ENCODE measurements at regions not wholly inside any gene's neighbourhood (a gene's known extent, or its start where the extent isn't known, plus 50 kb on each side); places are given as distances from the start of the nearest gene placed in this dataset.

DNA sequence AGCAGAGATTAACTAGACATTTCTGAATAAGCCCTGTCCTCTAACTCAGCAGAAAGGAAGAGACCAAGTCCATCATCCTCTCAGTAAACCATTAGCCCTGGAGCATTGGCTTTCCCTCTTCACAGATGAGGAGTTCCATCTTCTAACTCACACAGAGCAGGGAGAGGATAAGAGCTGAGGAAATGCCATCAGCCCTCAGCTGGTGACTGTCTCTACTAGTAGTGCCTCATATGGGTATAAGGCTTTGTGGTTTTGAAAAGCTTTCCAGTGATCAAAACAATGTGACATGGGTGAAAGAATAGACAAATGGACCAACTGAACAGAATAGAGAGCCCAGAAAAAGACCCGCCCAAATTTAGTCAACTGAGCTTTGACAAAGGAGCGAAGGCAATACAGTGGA, 197.2 kb upstream of the NUDT4 start:
- no peaks in the 10 kb centered on the region for H3K79me2 ChIP-seq (ENCODE audit: insufficient read depth)
- ChIA-PET POLR2A (no interaction called here), CTCF (no interaction called here)
- 97% methylated on average over 2 of the region's 2 CpGs for WGBS (ENCODE audit: low lambda C conversion rate)
- H3K4me2 ChIP-seq: no peak overlapping the region
- TF ChIP-seq TAF1 (IDR thresholded peaks at IDR 0.05; ENCODE audit: borderline replicate concordance, low read depth, low read length) (no peak), GATA2 (CRISPR knock-in tag; IDR thresholded peaks at IDR 0.05) (no peak), JUND (IDR thresholded peaks at IDR 0.05) (no peak), TEAD4 (IDR thresholded peaks at IDR 0.05; ENCODE audit: borderline replicate concordance, insufficient read depth) (no peak), MEF2A (IDR thresholded peaks at IDR 0.05; ENCODE audit: borderline replicate concordance, low read depth) (no peak), FOXJ3 (CRISPR knock-in tag; IDR thresholded peaks at IDR 0.05) (no peak), NFIC (IDR thresholded peaks at IDR 0.05; ENCODE audit: borderline replicate concordance) (no peak), CHD2 (IDR thresholded peaks at IDR 0.05; ENCODE audit: low read length, partially characterized antibody) (no peak), RXRA (IDR thresholded peaks at IDR 0.05; ENCODE audit: borderline replicate concordance, low read depth) (no peak), MXI1 (IDR thresholded peaks at IDR 0.05; ENCODE audit: low read depth, low read length) (no peak)
- TF ChIP-seq, protein P1, sequence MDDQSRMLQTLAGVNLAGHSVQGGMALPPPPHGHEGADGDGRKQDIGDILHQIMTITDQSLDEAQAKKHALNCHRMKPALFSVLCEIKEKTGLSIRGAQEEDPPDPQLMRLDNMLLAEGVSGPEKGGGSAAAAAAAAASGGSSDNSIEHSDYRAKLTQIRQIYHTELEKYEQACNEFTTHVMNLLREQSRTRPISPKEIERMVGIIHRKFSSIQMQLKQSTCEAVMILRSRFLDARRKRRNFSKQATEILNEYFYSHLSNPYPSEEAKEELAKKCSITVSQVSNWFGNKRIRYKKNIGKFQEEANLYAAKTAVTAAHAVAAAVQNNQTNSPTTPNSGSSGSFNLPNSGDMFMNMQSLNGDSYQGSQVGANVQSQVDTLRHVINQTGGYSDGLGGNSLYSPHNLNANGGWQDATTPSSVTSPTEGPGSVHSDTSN (IDR thresholded peaks at IDR 0.05): no peak
- TF ChIP-seq, protein P2, sequence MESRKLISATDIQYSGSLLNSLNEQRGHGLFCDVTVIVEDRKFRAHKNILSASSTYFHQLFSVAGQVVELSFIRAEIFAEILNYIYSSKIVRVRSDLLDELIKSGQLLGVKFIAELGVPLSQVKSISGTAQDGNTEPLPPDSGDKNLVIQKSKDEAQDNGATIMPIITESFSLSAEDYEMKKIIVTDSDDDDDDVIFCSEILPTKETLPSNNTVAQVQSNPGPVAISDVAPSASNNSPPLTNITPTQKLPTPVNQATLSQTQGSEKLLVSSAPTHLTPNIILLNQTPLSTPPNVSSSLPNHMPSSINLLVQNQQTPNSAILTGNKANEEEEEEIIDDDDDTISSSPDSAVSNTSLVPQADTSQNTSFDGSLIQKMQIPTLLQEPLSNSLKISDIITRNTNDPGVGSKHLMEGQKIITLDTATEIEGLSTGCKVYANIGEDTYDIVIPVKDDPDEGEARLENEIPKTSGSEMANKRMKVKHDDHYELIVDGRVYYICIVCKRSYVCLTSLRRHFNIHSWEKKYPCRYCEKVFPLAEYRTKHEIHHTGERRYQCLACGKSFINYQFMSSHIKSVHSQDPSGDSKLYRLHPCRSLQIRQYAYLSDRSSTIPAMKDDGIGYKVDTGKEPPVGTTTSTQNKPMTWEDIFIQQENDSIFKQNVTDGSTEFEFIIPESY (IDR thresholded peaks at IDR 0.05; ENCODE audit: borderline replicate concordance, low read depth): no peak
- TF ChIP-seq, protein P3, sequence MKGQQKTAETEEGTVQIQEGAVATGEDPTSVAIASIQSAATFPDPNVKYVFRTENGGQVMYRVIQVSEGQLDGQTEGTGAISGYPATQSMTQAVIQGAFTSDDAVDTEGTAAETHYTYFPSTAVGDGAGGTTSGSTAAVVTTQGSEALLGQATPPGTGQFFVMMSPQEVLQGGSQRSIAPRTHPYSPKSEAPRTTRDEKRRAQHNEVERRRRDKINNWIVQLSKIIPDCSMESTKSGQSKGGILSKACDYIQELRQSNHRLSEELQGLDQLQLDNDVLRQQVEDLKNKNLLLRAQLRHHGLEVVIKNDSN (IDR thresholded peaks at IDR 0.05; ENCODE audit: borderline replicate concordance, low read depth): no peak
- DNase-seq: no peak
- H3F3A ChIP-seq (replicated peaks; ENCODE audit: insufficient read depth): peaks cover 16% of the 10 kb centered on the region
- H4K20me1 ChIP-seq (ENCODE audit: insufficient read depth): no peaks in the 10 kb centered on the region
- H3K36me3 ChIP-seq (replicated peaks in 1 of 2; ENCODE audit: control insufficient read depth in 1 of 2, insufficient read depth in 2 of 2, low read length in 1 of 2): no peaks in the 10 kb centered on the region
- H3K4me1 ChIP-seq (ENCODE audit: control insufficient read depth in 1 of 2, insufficient read depth in 2 of 2, low read depth in 1 of 2, low read length in 1 of 2): peaks cover 7 to 27% of the 10 kb centered on the region in 2 experiments
- no peaks in the 10 kb centered on the region for H3K9me3 ChIP-seq
- no peak overlapping the region; a peak in 1 of 4 replicates for H3K27ac ChIP-seq (ENCODE audit: low read depth in 2 of 2, low read length in 1 of 2)
- no peak overlapping the region for H3K9ac ChIP-seq
- H3K27me3 ChIP-seq (ENCODE audit: insufficient read depth): no peaks in the 10 kb centered on the region
- no peak overlapping the region for H3K4me3 ChIP-seq (ENCODE audit: low read depth in 2 of 2, low read length in 1 of 2)
- no peak overlapping the region for H2AFZ ChIP-seq (ENCODE audit: low read depth)
- no peaks in the 10 kb centered on the region for H3K9me2 ChIP-seq

DNA sequence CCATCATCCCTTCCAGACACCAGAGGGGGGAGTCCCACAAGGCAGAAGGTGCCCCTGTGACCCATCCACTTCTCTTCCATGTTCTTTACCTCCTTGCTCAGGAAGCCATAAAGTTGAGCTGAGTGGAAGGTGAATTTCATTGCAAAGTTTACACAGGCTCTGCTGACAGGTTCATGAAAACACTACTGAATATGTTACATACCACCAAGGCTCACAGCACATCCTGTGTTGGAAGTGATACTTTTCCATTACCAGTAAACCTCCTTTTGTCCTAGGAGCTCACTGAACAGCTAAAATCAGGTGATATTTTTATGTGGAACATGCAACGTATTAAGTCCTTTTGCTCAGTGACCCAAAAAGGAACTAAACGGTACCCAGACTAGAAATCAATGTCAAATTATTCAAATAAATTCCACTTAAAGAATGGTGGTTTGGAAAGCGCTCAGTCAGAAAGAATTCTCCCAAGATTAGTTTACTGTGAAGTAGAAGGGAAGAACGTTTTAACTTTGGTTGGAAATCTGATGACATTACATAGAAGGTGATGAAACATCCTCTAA, 196.2 kb upstream of the NUDT4 start:
- 72% methylated on average over 4 of the region's 4 CpGs for WGBS (ENCODE audit: low lambda C conversion rate)
- Histone ChIP-seq H3K9ac (no peak overlapping the region), H3K9me3 (no peaks in the 10 kb centered on the region), H2AFZ (ENCODE audit: low read depth) (no peak overlapping the region), H3K4me2 (no peak overlapping the region), H3K4me3 (ENCODE audit: low read depth in 2 of 2, low read length in 1 of 2) (no peak overlapping the region), H3K79me2 (ENCODE audit: insufficient read depth) (no peaks in the 10 kb centered on the region), H3K4me1 (ENCODE audit: control insufficient read depth in 1 of 2, insufficient read depth in 2 of 2, low read depth in 1 of 2, low read length in 1 of 2) (peaks cover 7 to 21% of the 10 kb centered on the region in 2 experiments), H3K27me3 (ENCODE audit: insufficient read depth) (no peaks in the 10 kb centered on the region), H3K9me2 (no peaks in the 10 kb centered on the region), H4K20me1 (ENCODE audit: insufficient read depth) (no peaks in the 10 kb centered on the region), H3K36me3 (replicated peaks in 1 of 2; ENCODE audit: control insufficient read depth in 1 of 2, insufficient read depth in 2 of 2, low read length in 1 of 2) (no peaks in the 10 kb centered on the region), H3F3A (replicated peaks; ENCODE audit: insufficient read depth) (peaks cover 8% of the 10 kb centered on the region), H3K27ac (ENCODE audit: low read depth in 2 of 2, low read length in 1 of 2) (no peak overlapping the region)
- ChIA-PET CTCF (no interaction called here), POLR2A (no interaction called here)
- DNase-seq: no peak
- no peak for TF ChIP-seq RAD21 (IDR thresholded peaks at IDR 0.05; ENCODE audit: low read length)
- TF ChIP-seq YY1 (IDR thresholded peaks at IDR 0.05; ENCODE audit: low read depth): no peak
- TF ChIP-seq, protein P1 (IDR thresholded peaks at IDR 0.05): no peak
- no peak for TF ChIP-seq GABPA (IDR thresholded peaks at IDR 0.05; ENCODE audit: low read depth)

Measured in SK-N-SH (cell line).